ENCODE measurements at regions not wholly inside any gene's neighbourhood (a gene's known extent, or its start where the extent isn't known, plus 50 kb on each side); places are given as distances from the start of the nearest gene placed in this dataset.

- TF ChIP-seq, protein P1, sequence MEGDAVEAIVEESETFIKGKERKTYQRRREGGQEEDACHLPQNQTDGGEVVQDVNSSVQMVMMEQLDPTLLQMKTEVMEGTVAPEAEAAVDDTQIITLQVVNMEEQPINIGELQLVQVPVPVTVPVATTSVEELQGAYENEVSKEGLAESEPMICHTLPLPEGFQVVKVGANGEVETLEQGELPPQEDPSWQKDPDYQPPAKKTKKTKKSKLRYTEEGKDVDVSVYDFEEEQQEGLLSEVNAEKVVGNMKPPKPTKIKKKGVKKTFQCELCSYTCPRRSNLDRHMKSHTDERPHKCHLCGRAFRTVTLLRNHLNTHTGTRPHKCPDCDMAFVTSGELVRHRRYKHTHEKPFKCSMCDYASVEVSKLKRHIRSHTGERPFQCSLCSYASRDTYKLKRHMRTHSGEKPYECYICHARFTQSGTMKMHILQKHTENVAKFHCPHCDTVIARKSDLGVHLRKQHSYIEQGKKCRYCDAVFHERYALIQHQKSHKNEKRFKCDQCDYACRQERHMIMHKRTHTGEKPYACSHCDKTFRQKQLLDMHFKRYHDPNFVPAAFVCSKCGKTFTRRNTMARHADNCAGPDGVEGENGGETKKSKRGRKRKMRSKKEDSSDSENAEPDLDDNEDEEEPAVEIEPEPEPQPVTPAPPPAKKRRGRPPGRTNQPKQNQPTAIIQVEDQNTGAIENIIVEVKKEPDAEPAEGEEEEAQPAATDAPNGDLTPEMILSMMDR (IDR thresholded peaks at IDR 0.05; ENCODE audit: insufficient read depth, low read depth, low read length) = no peak
- TF ChIP-seq EZH2 (IDR thresholded peaks at IDR 0.05; ENCODE audit: insufficient read depth, low read length) = no peak
- H3K9ac ChIP-seq (ENCODE audit: low read length) = no peak overlapping the region
- Mint-ChIP-seq H3K27me3 (ENCODE audit: low read depth, unreplicated experiment) (no peaks in the 10 kb centered on the region), H3K9me3 (ENCODE audit: unreplicated experiment) (no peaks in the 10 kb centered on the region), H3K27ac (ENCODE audit: unreplicated experiment) (no peak overlapping the region), H3K4me1 (ENCODE audit: low read depth, unreplicated experiment) (no peaks in the 10 kb centered on the region), H3K4me3 (ENCODE audit: unreplicated experiment) (no peak overlapping the region), H3K36me3 (ENCODE audit: low read depth, unreplicated experiment) (no peaks in the 10 kb centered on the region)
- no peaks in the 10 kb centered on the region for H4K20me1 ChIP-seq (ENCODE audit: insufficient read depth, low read length)
- no peaks in the 10 kb centered on the region for H3K4me1 ChIP-seq (ENCODE audit: insufficient read depth, low read length)
- DNase-seq (ENCODE audit: low read depth) (no peak), FAIRE-seq (no peak)
- no peak overlapping the region for H3K27ac ChIP-seq (ENCODE audit: low read depth, low read length)
- H3K9me3 ChIP-seq (ENCODE audit: insufficient read depth, low read depth, low read length) = no peaks in the 10 kb centered on the region
- H3K27me3 ChIP-seq (ENCODE audit: insufficient read depth, low read length) = no peaks in the 10 kb centered on the region
- H3K36me3 ChIP-seq (ENCODE audit: insufficient read depth, low read length) = no peaks in the 10 kb centered on the region
- no peak overlapping the region for H3K4me3 ChIP-seq (ENCODE audit: insufficient read depth, low read depth, low read length)
- H3K79me2 ChIP-seq (ENCODE audit: insufficient read depth, low read length) = no peaks in the 10 kb centered on the region
- H3K4me2 ChIP-seq (ENCODE audit: low read length) = no peak overlapping the region
- H2AFZ ChIP-seq (ENCODE audit: low read depth, low read length) = no peak overlapping the region
Observed at GRCh38 chr3:147816752-147817151, 407.6 kb downstream of the ZIC1 start.

DNA sequence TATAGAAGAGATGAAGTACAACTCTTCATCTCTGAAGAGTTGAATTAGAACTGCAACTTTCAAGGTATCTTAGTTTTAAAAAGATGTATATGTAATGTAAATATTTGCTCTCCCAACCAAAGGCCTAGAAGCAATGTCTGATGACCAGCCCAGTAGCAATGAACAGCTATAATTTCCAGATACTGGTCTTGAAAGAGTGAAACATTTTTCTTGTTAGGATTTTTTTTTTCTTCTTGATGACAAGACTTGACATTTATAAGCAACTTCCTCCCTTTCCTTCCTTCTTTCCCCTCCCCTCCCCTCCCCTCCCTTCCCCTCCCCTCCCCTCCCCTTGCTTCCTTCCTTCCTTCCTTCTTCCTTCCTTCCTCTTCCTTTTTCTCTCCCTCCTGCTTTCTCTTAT, 423.4 kb downstream of the ZIC1 start:
- no peak overlapping the region for H3K27ac ChIP-seq (ENCODE audit: low read depth, low read length)
- Mint-ChIP-seq H3K9me3 (ENCODE audit: unreplicated experiment) (no peaks in the 10 kb centered on the region), H3K36me3 (ENCODE audit: low read depth, unreplicated experiment) (no peaks in the 10 kb centered on the region), H3K27me3 (ENCODE audit: low read depth, unreplicated experiment) (no peaks in the 10 kb centered on the region), H3K27ac (ENCODE audit: unreplicated experiment) (no peak overlapping the region), H3K4me3 (ENCODE audit: unreplicated experiment) (no peak overlapping the region), H3K4me1 (ENCODE audit: low read depth, unreplicated experiment) (no peaks in the 10 kb centered on the region)
- H3K4me3 ChIP-seq (ENCODE audit: insufficient read depth, low read depth, low read length) = no peak overlapping the region
- DNase-seq (ENCODE audit: low read depth) (no peak), FAIRE-seq (no peak)
- no peaks in the 10 kb centered on the region for H3K9me3 ChIP-seq (ENCODE audit: insufficient read depth, low read depth, low read length)
- no peaks in the 10 kb centered on the region for H4K20me1 ChIP-seq (ENCODE audit: insufficient read depth, low read length)
- H3K27me3 ChIP-seq (ENCODE audit: insufficient read depth, low read length) = no peaks in the 10 kb centered on the region
- no peaks in the 10 kb centered on the region for H3K4me1 ChIP-seq (ENCODE audit: insufficient read depth, low read length)
- TF ChIP-seq, protein P1 (IDR thresholded peaks at IDR 0.05; ENCODE audit: insufficient read depth, low read depth, low read length) = no peak
- TF ChIP-seq EZH2 (IDR thresholded peaks at IDR 0.05; ENCODE audit: insufficient read depth, low read length) = no peak
- no peak overlapping the region for H3K9ac ChIP-seq (ENCODE audit: low read length)
- H2AFZ ChIP-seq (ENCODE audit: low read depth, low read length) = no peak overlapping the region
- H3K4me2 ChIP-seq (ENCODE audit: low read length) = no peak overlapping the region
- no peaks in the 10 kb centered on the region for H3K36me3 ChIP-seq (ENCODE audit: insufficient read depth, low read length)
- H3K79me2 ChIP-seq (ENCODE audit: insufficient read depth, low read length) = no peaks in the 10 kb centered on the region

GRCh38 chr3:147836330-147836729, 427.2 kb downstream of the ZIC1 start:
- no peak overlapping the region for H3K27ac Mint-ChIP-seq (ENCODE audit: unreplicated experiment)
- no peak overlapping the region for H3K4me3 Mint-ChIP-seq (ENCODE audit: unreplicated experiment)
- H3K27me3 Mint-ChIP-seq (ENCODE audit: low read depth, unreplicated experiment) = no peaks in the 10 kb centered on the region
- H3K27ac ChIP-seq (ENCODE audit: low read depth, low read length) = no peak overlapping the region
- FAIRE-seq = no peak
- H3K4me1 ChIP-seq (ENCODE audit: insufficient read depth, low read length) = no peaks in the 10 kb centered on the region
- no peak overlapping the region for H3K4me3 ChIP-seq (ENCODE audit: insufficient read depth, low read depth, low read length)
- no peak for DNase-seq (ENCODE audit: low read depth)
- no peak overlapping the region for H3K4me2 ChIP-seq (ENCODE audit: low read length)
- no peaks in the 10 kb centered on the region for H4K20me1 ChIP-seq (ENCODE audit: insufficient read depth, low read length)
- no peaks in the 10 kb centered on the region for H3K4me1 Mint-ChIP-seq (ENCODE audit: low read depth, unreplicated experiment)
- H3K79me2 ChIP-seq (ENCODE audit: insufficient read depth, low read length) = no peaks in the 10 kb centered on the region
- no peaks in the 10 kb centered on the region for H3K27me3 ChIP-seq (ENCODE audit: insufficient read depth, low read length)
- no peaks in the 10 kb centered on the region for H3K36me3 Mint-ChIP-seq (ENCODE audit: low read depth, unreplicated experiment)
- no peaks in the 10 kb centered on the region for H3K9me3 ChIP-seq (ENCODE audit: insufficient read depth, low read depth, low read length)
- no peak overlapping the region for H3K9ac ChIP-seq (ENCODE audit: low read length)
- no peaks in the 10 kb centered on the region for H3K36me3 ChIP-seq (ENCODE audit: insufficient read depth, low read length)
- H2AFZ ChIP-seq (ENCODE audit: low read depth, low read length) = no peak overlapping the region
- TF ChIP-seq EZH2 (IDR thresholded peaks at IDR 0.05; ENCODE audit: insufficient read depth, low read length) = no peak
- H3K9me3 Mint-ChIP-seq (ENCODE audit: unreplicated experiment) = no peaks in the 10 kb centered on the region
